ENCODE measurements at regions not wholly inside any gene's neighbourhood (a gene's known extent, or its start where the extent isn't known, plus 50 kb on each side); places are given as distances from the start of the nearest gene placed in this dataset.

- no peak overlapping the region for H3K4me3 ChIP-seq (ENCODE audit: low read depth, poor library complexity, severe bottlenecking)
- no peak for TF ChIP-seq POLR2A (IDR thresholded peaks at IDR 0.05)
- no peak for TF ChIP-seq CTCF (IDR thresholded peaks at IDR 0.05)
- no peak for DNase-seq (ENCODE audit: low spot score in 2 of 2)
- intact Hi-C loops (cut with DNase I; ENCODE audit: low total_unique reads) = no loop called here
Measured at GRCh38 chr17:70258465-70258864, 89.1 kb downstream of the KCNJ2 start.

GRCh38 chr17:70259400-70259799 is 90.1 kb downstream of the KCNJ2 start:
- TF ChIP-seq CTCF (IDR thresholded peaks at IDR 0.05) (no peak), POLR2A (IDR thresholded peaks at IDR 0.05) (no peak)
- intact Hi-C loops (cut with DNase I; ENCODE audit: low total_unique reads) = no loop called here
- H3K4me3 ChIP-seq (ENCODE audit: low read depth, poor library complexity, severe bottlenecking) = no peak overlapping the region
- 78% methylated on average over 3 of the region's 3 CpGs for WGBS, 2 donors
- DNase-seq (ENCODE audit: low spot score in 2 of 2) = no peak

- TF ChIP-seq POLR2A (IDR thresholded peaks at IDR 0.05) = no peak
- TF ChIP-seq CTCF (IDR thresholded peaks at IDR 0.05) = no peak
- intact Hi-C loops (cut with DNase I; ENCODE audit: low total_unique reads) = no loop called here
- 87 to 89% methylated on average over 3 of the region's 3 CpGs for WGBS, 2 donors
- H3K4me3 ChIP-seq (ENCODE audit: low read depth, poor library complexity, severe bottlenecking) = no peak overlapping the region
- DNase-seq (ENCODE audit: low spot score in 2 of 2) = no peak
Measured at GRCh38 chr17:70261170-70261569, 91.8 kb downstream of the KCNJ2 start.

- no peak overlapping the region for H3K4me3 ChIP-seq (ENCODE audit: low read depth, poor library complexity, severe bottlenecking)
- TF ChIP-seq POLR2A (IDR thresholded peaks at IDR 0.05) = no peak
- no peak for DNase-seq (ENCODE audit: low spot score in 2 of 2)
- 63 to 69% methylated on average over 2 of the region's 2 CpGs for WGBS, 2 donors
- intact Hi-C loops (cut with DNase I; ENCODE audit: low total_unique reads) = no loop called here
Measured at GRCh38 chr17:70265471-70265870, 96.1 kb downstream of the KCNJ2 start.

- H3K4me3 ChIP-seq (ENCODE audit: low read depth, poor library complexity, severe bottlenecking) = no peak overlapping the region
- DNase-seq (ENCODE audit: low spot score in 2 of 2) = no peak
- TF ChIP-seq CTCF (IDR thresholded peaks at IDR 0.05) = no peak
- TF ChIP-seq POLR2A (IDR thresholded peaks at IDR 0.05) = no peak
- intact Hi-C loops (cut with DNase I; ENCODE audit: low total_unique reads) = no loop called here
- 78 to 84% methylated on average over 2 of the region's 2 CpGs for WGBS, 2 donors
Measured at GRCh38 chr17:70266394-70266793, 97.1 kb downstream of the KCNJ2 start.

GRCh38 chr17:70268383-70268782 is 99.1 kb downstream of the KCNJ2 start:
- intact Hi-C loops (cut with DNase I; ENCODE audit: low total_unique reads) = no loop called here

More at GRCh38 chr17:70268383-70268782, 99.1 kb downstream of the KCNJ2 start:
- DNase-seq (ENCODE audit: low spot score in 2 of 2) = no peak
- WGBS, 2 donors = 80 to 94% methylated on average over 1 of the region's 1 CpG
- no peak overlapping the region for H3K4me3 ChIP-seq (ENCODE audit: low read depth, poor library complexity, severe bottlenecking)
- no peak for TF ChIP-seq POLR2A (IDR thresholded peaks at IDR 0.05)
- no peak for TF ChIP-seq CTCF (IDR thresholded peaks at IDR 0.05)
